Endothelial cell of umbilical vein (primary cell): ENCODE measurements at regions not wholly inside any gene's neighbourhood (a gene's known extent, or its start where the extent isn't known, plus 50 kb on each side); places are given as distances from the start of the nearest gene placed in this dataset.

Source experiments
- CTCF ChIP-seq, 2 donors: IDR thresholded peaks; 1 replicate in 1 of 2; 2 replicates in 1 of 2; pipeline ENCODE4 v1.5.1; 2011; ENCODE audit warnings: low read length in 2 of 2, mild to moderate bottlenecking in 2 of 2, moderate library complexity in 2 of 2, control low read depth in 1 of 2, inconsistent platforms in 1 of 2, low read depth in 1 of 2; ENCODE audit not compliant: insufficient read depth in 1 of 2; ENCODE audit errors: extremely low read depth in 1 of 2
- EZH2 ChIP-seq: IDR thresholded peaks from 2 replicates; pipeline ENCODE4 v1.6.1; 2012; ENCODE audit warnings: borderline replicate concordance, low read depth, mild to moderate bottlenecking, moderate library complexity, low read length, inconsistent platforms; ENCODE audit not compliant: severe bottlenecking
- JUN ChIP-seq: IDR thresholded peaks from 2 replicates; pipeline ENCODE4 v1.6.1; 2011; ENCODE audit warnings: borderline replicate concordance, low read depth; ENCODE audit not compliant: insufficient read length, insufficient read depth
- POLR2A ChIP-seq: IDR thresholded peaks from 2 replicates; pipeline ENCODE4 v1.6.1; 2012; ENCODE audit warnings: low read depth, mild to moderate bottlenecking, control low read depth, low read length

- TF ChIP-seq JUN (no peak), POLR2A (no peak), CTCF (IDR thresholded peaks at IDR 0.05; ENCODE audit: extremely low read depth in 1 of 2, insufficient read depth in 1 of 2, low read depth in 1 of 2, low read length in 2 of 2) (no peak), EZH2 (no peak)
Measured at GRCh38 chr3:76300746-76301145, 515.4 kb upstream of the ZNF717 start.
